CD4-positive, alpha-beta T cell treated with Interleukin-21 for 1 hour (primary cell): ENCODE measurements at regions not wholly inside any gene's neighbourhood (a gene's known extent, or its start where the extent isn't known, plus 50 kb on each side); places are given as distances from the start of the nearest gene placed in this dataset.
"Not testable (repeated sequence)": the region's sequence is repeated elsewhere in the genome, so short reads cannot be mapped to it uniquely, and the experiment has no call there.

ENCODE experiments used
- DNase-seq: peaks from one replicate; pipeline ENCODE4 v3.0.0-alpha.2; 2020

- DNase-seq: no peak
Measured at GRCh38 chr5:105238561-105238960, 1676.0 kb upstream of the NUDT12 start.

GRCh38 chr5:105230516-105231157 lies 1668.0 kb upstream of the NUDT12 start:
- DNase-seq: no peak

GRCh38 chr5:105218018-105218417 lies 1655.4 kb upstream of the NUDT12 start:
- no peak for DNase-seq

GRCh38 chr5:105213078-105213477 lies 1650.5 kb upstream of the NUDT12 start:
- DNase-seq: no peak

- DNase-seq: no peak
Measured at GRCh38 chr5:105207066-105207465, 1644.5 kb upstream of the NUDT12 start.

- DNase-seq: no peak
Measured at GRCh38 chr5:105197531-105197930, 1634.9 kb upstream of the NUDT12 start.

GRCh38 chr5:105195765-105196164 lies 1633.2 kb upstream of the NUDT12 start:
- no peak for DNase-seq

- no peak for DNase-seq
Measured at GRCh38 chr5:105172918-105173317, 1610.3 kb upstream of the NUDT12 start.

- DNase-seq: no peak
Measured at GRCh38 chr5:105168806-105169205, 1606.2 kb upstream of the NUDT12 start.

GRCh38 chr5:105167092-105167491 lies 1604.5 kb upstream of the NUDT12 start:
- no peak for DNase-seq

- no peak for DNase-seq
Measured at GRCh38 chr5:105163547-105163946, 1601.0 kb upstream of the NUDT12 start.

- not testable (repeated sequence) for DNase-seq
Measured at GRCh38 chr5:105162557-105162956, 1600.0 kb upstream of the NUDT12 start.

GRCh38 chr5:105158526-105158925 lies 1595.9 kb upstream of the NUDT12 start:
- no peak for DNase-seq

- DNase-seq: no peak
Measured at GRCh38 chr5:105150323-105150722, 1587.7 kb upstream of the NUDT12 start.

- DNase-seq: no peak
Measured at GRCh38 chr5:105146867-105147266, 1584.3 kb upstream of the NUDT12 start.

- DNase-seq: no peak
Measured at GRCh38 chr5:105145152-105145551, 1582.6 kb upstream of the NUDT12 start.

- no peak for DNase-seq
Measured at GRCh38 chr5:105134328-105134727, 1571.7 kb upstream of the NUDT12 start.

GRCh38 chr5:105133087-105133486 lies 1570.5 kb upstream of the NUDT12 start:
- no peak for DNase-seq

- DNase-seq: no peak
Measured at GRCh38 chr5:105132581-105132980, 1570.0 kb upstream of the NUDT12 start.

GRCh38 chr5:105131045-105131444 lies 1568.5 kb upstream of the NUDT12 start:
- DNase-seq: no peak

GRCh38 chr5:105101577-105101976 lies 1539.0 kb upstream of the NUDT12 start:
- no peak for DNase-seq

- DNase-seq: no peak
Measured at GRCh38 chr5:105088961-105089360, 1526.4 kb upstream of the NUDT12 start.

GRCh38 chr5:105088102-105088501 lies 1525.5 kb upstream of the NUDT12 start:
- DNase-seq: no peak

- DNase-seq: no peak
Measured at GRCh38 chr5:105057893-105058292, 1495.3 kb upstream of the NUDT12 start.

- no peak for DNase-seq
Measured at GRCh38 chr5:105057001-105057436, 1494.4 kb upstream of the NUDT12 start.
